Keratinocyte (primary cell): ENCODE measurements at regions not wholly inside any gene's neighbourhood (a gene's known extent, or its start where the extent isn't known, plus 50 kb on each side); places are given as distances from the start of the nearest gene placed in this dataset.

ENCODE experiments used
- DNase-seq: peaks from one replicate; pipeline ENCODE4 v3.0.0-alpha.2; 2011; ENCODE audit warnings: low read depth, missing footprints, low spot score
- FAIRE-seq: peaks from 2 replicates; lab custom pipeline; 2011; peaks lifted over from hg19 to GRCh38; lab: Jason Lieb, UNC
- H2AFZ ChIP-seq: 2 replicates; pipeline ENCODE4 v1.6.0; 2012; ENCODE audit warnings: low read length, control low read depth, inconsistent platforms; ENCODE audit not compliant: control insufficient read depth
- H3K27ac ChIP-seq: 2 replicates; pipeline ENCODE4 v1.5.1; 2011; ENCODE audit warnings: low read length; ENCODE audit not compliant: control insufficient read depth, insufficient read depth
- H3K27me3 ChIP-seq: 3 replicates; pipeline ENCODE4 v1.6.0; 2011; ENCODE audit warnings: low read length; ENCODE audit not compliant: control insufficient read depth, insufficient read depth; ENCODE audit errors: extremely low read depth
- H3K36me3 ChIP-seq, 2 experiments: 2 replicates in 1 of 2; 3 replicates in 1 of 2; pipeline ENCODE4 v1.5.1; 2011; ENCODE audit warnings: low read length in 2 of 2, mild to moderate bottlenecking in 1 of 2; ENCODE audit not compliant: control insufficient read depth in 2 of 2, insufficient read depth in 2 of 2; ENCODE audit errors: extremely low read depth in 1 of 2
- H3K4me1 ChIP-seq: 3 replicates; pipeline ENCODE4 v1.5.1; 2011; ENCODE audit warnings: low read length; ENCODE audit not compliant: control insufficient read depth, insufficient read depth; ENCODE audit errors: extremely low read depth
- H3K4me2 ChIP-seq: 3 replicates; pipeline ENCODE4 v1.6.0; 2011; ENCODE audit warnings: low read depth, low read length; ENCODE audit not compliant: control insufficient read depth, insufficient read depth; ENCODE audit errors: extremely low read depth
- H3K4me3 ChIP-seq, 3 experiments: fragments of 200-600 bp in 1 of 3; sonication (generic) in 1 of 3; 2 replicates in 2 of 3; 3 replicates in 1 of 3; pipeline ENCODE4 v1.5.1; 2011 to 2016; ENCODE audit warnings: low read length in 3 of 3, mild to moderate bottlenecking in 3 of 3, control low read depth in 2 of 3, inconsistent platforms in 1 of 3, low read depth in 1 of 3, mixed read lengths in 1 of 3, mixed run types in 1 of 3, moderate library complexity in 1 of 3; ENCODE audit not compliant: control insufficient read depth in 2 of 3, insufficient read depth in 2 of 3; ENCODE audit errors: extremely low read depth in 1 of 3
- H3K79me2 ChIP-seq: 2 replicates; pipeline ENCODE4 v1.6.0; 2012; ENCODE audit warnings: low read length; ENCODE audit not compliant: control insufficient read depth, insufficient read depth
- H3K9ac ChIP-seq: 3 replicates; pipeline ENCODE4 v1.6.0; 2011; ENCODE audit warnings: low read length; ENCODE audit not compliant: control insufficient read depth, insufficient read depth; ENCODE audit errors: extremely low read depth
- H3K9me1 ChIP-seq: 3 replicates; pipeline ENCODE4 v1.6.0; 2011; ENCODE audit warnings: low read length; ENCODE audit not compliant: control insufficient read depth, insufficient read depth; ENCODE audit errors: extremely low read depth
- H3K9me3 ChIP-seq: 2 replicates; pipeline ENCODE4 v1.5.1; 2012; ENCODE audit warnings: low read depth, low read length; ENCODE audit not compliant: control insufficient read depth
- H4K20me1 ChIP-seq: 3 replicates; pipeline ENCODE4 v1.6.0; 2011; ENCODE audit warnings: low read length; ENCODE audit not compliant: control insufficient read depth, insufficient read depth; ENCODE audit errors: extremely low read depth
- EZH2 ChIP-seq: IDR thresholded peaks from one replicate; pipeline ENCODE4 v1.6.1; 2012; ENCODE audit warnings: inconsistent platforms, mild to moderate bottlenecking, low read length, moderate library complexity
- dilution Hi-C: fragments of 300-500 bp; cut with MboI; formaldehyde crosslinking; loops from one replicate; pipeline ENCODE4 v1.7.0; 2020; ENCODE audit warnings: low sequenced_read_pairs; ENCODE audit not compliant: extremely low pct_ligation_motif_present
- TF ChIP-seq, protein P1 (sequence below), 3 experiments: IDR thresholded peaks in 1 of 3; conservative IDR thresholded peaks in 1 of 3; optimal IDR thresholded peaks in 1 of 3; 2 replicates in 2 of 3; 3 replicates in 1 of 3; pipeline versions ENCODE3 to v1.5.1; 2011; ENCODE audit warnings: low read length in 3 of 3, mild to moderate bottlenecking in 3 of 3, moderate library complexity in 2 of 3, control low read depth in 1 of 3, inconsistent platforms in 1 of 3; ENCODE audit not compliant: insufficient read depth in 2 of 3; ENCODE audit errors: extremely low read depth in 1 of 3

DNA sequence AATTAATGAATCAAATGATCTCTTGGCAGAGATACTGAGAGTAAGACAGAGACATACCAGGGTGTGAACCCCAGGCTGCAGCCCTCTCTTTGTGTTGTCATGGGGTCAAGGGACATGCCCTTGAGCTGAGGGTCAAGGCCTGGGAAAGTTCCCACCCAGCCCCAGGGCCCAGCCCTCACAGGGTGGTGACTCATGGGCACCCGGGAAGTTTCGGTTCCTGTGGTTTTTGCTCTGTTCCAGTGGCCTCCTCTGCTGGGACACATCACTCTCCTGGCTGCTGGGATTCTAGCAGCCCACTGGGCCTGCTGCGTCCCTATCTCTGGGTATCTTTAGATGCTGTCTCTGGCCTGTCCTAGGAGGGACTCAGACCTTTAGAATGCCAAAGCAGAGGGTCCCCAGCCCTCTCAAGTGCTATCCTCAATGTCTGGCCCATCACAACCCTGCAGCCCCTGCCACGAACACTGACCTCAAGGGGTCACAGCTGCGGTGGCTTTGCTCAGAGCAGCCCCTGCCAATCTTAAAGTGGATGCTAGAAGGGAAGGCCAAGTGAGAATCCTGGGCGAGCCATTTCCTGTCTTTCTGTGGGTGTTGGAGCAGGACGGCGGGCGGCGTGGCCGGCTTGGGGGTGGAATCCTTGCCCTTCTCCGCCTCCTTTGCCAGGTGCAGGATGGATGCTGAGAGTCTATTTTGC, 148.4 kb upstream of the TLE3 start:
- peak; percentile 58 for FAIRE-seq
- Histone ChIP-seq H3K9me3 (no peaks in the 10 kb centered on the region), H2AFZ (no peak overlapping the region), H3K36me3 (no peaks in the 10 kb centered on the region), H3K27ac (no peak overlapping the region), H3K9ac (no peak overlapping the region), H3K9me1 (no peaks in the 10 kb centered on the region), H3K79me2 (no peaks in the 10 kb centered on the region), H4K20me1 (no peaks in the 10 kb centered on the region), H3K4me3 (no peak overlapping the region), H3K4me2 (no peak overlapping the region), H3K27me3 (peaks cover 4% of the 10 kb centered on the region), H3K4me1 (peaks cover 18% of the 10 kb centered on the region)
- dilution Hi-C loops, result no loop called here
- TF ChIP-seq, protein P1, sequence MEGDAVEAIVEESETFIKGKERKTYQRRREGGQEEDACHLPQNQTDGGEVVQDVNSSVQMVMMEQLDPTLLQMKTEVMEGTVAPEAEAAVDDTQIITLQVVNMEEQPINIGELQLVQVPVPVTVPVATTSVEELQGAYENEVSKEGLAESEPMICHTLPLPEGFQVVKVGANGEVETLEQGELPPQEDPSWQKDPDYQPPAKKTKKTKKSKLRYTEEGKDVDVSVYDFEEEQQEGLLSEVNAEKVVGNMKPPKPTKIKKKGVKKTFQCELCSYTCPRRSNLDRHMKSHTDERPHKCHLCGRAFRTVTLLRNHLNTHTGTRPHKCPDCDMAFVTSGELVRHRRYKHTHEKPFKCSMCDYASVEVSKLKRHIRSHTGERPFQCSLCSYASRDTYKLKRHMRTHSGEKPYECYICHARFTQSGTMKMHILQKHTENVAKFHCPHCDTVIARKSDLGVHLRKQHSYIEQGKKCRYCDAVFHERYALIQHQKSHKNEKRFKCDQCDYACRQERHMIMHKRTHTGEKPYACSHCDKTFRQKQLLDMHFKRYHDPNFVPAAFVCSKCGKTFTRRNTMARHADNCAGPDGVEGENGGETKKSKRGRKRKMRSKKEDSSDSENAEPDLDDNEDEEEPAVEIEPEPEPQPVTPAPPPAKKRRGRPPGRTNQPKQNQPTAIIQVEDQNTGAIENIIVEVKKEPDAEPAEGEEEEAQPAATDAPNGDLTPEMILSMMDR (optimal IDR thresholded peaks at IDR 0.05 in 1 of 3, IDR thresholded peaks at IDR 0.05 in 1 of 3, conservative IDR thresholded peaks at IDR 0.05 in 1 of 3; ENCODE audit: extremely low read depth in 1 of 3, insufficient read depth in 2 of 3, low read length in 3 of 3), result peak in 1 of 3 experiments; percentile 11
- TF ChIP-seq EZH2, result no peak
- no peak for DNase-seq

DNA sequence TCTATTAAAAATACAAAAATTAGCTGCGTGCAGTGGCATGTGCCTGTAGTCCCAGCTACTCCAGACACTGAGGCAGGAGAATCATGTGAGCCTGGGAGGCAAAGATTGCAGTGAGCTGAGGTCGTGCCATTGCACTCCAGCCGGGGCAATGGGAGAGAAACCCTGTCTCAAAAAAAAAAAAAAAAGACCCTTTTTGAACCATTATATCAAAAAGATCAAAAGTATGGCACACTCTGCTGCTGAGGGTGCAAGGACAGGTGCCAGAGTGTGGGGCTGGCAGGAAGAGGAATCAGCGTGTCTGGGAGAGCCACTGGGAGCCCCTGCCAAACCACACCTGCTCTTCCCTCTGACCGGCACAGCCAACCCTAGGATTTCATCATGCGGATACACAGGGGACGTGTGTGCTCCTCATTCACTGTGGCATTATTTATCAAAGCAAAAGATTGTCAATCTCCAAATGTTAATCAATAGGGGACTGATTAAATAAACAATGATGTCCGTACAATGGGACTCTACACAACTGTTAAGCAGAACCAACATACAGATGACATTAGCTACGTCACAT, 147.3 kb upstream of the TLE3 start:
- Histone ChIP-seq H2AFZ (no peak overlapping the region), H3K36me3 (no peaks in the 10 kb centered on the region), H3K9me1 (no peaks in the 10 kb centered on the region), H3K4me3 (no peak overlapping the region), H3K79me2 (no peaks in the 10 kb centered on the region), H3K4me1 (peaks cover 18% of the 10 kb centered on the region), H3K27me3 (peaks cover under 1% of the 10 kb centered on the region), H3K4me2 (no peak overlapping the region), H4K20me1 (no peaks in the 10 kb centered on the region), H3K9me3 (no peaks in the 10 kb centered on the region), H3K27ac (no peak overlapping the region), H3K9ac (no peak overlapping the region)
- dilution Hi-C loops, result no loop called here
- TF ChIP-seq, protein P1 (optimal IDR thresholded peaks at IDR 0.05 in 1 of 3, IDR thresholded peaks at IDR 0.05 in 1 of 3, conservative IDR thresholded peaks at IDR 0.05 in 1 of 3; ENCODE audit: extremely low read depth in 1 of 3, insufficient read depth in 2 of 3, low read length in 3 of 3), result no peak
- no peak for TF ChIP-seq EZH2
- DNase-seq (no peak), FAIRE-seq (no peak)
